SK-N-SH (cell line): ENCODE measurements at regions not wholly inside any gene's neighbourhood (a gene's known extent, or its start where the extent isn't known, plus 50 kb on each side); places are given as distances from the start of the nearest gene placed in this dataset.

Source experiments
- MEF2A ChIP-seq: IDR thresholded peaks from 2 replicates; pipeline ENCODE4 v1.4.0; 2012; ENCODE audit warnings: low read depth, borderline replicate concordance
- NFIC ChIP-seq: IDR thresholded peaks from 2 replicates; pipeline ENCODE4 v1.4.0; 2012; ENCODE audit warnings: borderline replicate concordance
- POLR2AphosphoS5 ChIP-seq: IDR thresholded peaks from 2 replicates; pipeline ENCODE4 v1.6.1; 2012; ENCODE audit warnings: low read depth, low read length
- TAF1 ChIP-seq: IDR thresholded peaks from 2 replicates; pipeline ENCODE4 v1.6.1; 2012; ENCODE audit warnings: low read depth, mild to moderate bottlenecking, low read length, moderate library complexity, borderline replicate concordance
- YY1 ChIP-seq: IDR thresholded peaks from 2 replicates; pipeline ENCODE4 v1.4.0; 2012; ENCODE audit warnings: low read depth, mild to moderate bottlenecking

- TF ChIP-seq TAF1 (no peak), NFIC (no peak), POLR2AphosphoS5 (no peak), YY1 (no peak), MEF2A (no peak)
These were observed 103.9 kb upstream of the RFLNA start for GRCh38 chr12:124191024-124191359.
